IPS-20b (cell line): ENCODE measurements at regions not wholly inside any gene's neighbourhood (a gene's known extent, or its start where the extent isn't known, plus 50 kb on each side); places are given as distances from the start of the nearest gene placed in this dataset.

ENCODE experiments used
- H3K27ac ChIP-seq: one replicate; pipeline ENCODE4 v1.5.1; 2013; ENCODE audit warnings: low read length
- H3K27me3 ChIP-seq: 2 replicates; pipeline ENCODE4 v1.6.1; 2013; ENCODE audit warnings: mild to moderate bottlenecking, low read length, inconsistent platforms; ENCODE audit not compliant: insufficient read depth
- H3K36me3 ChIP-seq: 2 replicates; pipeline ENCODE4 v1.6.1; 2013; ENCODE audit warnings: low read depth, mild to moderate bottlenecking, inconsistent platforms, low read length, moderate library complexity; ENCODE audit not compliant: insufficient read depth
- H3K4me1 ChIP-seq: 2 replicates; pipeline ENCODE4 v1.6.1; 2013; ENCODE audit warnings: mild to moderate bottlenecking, control low read depth, inconsistent platforms, low read length, moderate library complexity; ENCODE audit not compliant: insufficient read depth
- H3K4me3 ChIP-seq: 2 replicates; pipeline ENCODE4 v1.5.1; 2013; ENCODE audit warnings: mild to moderate bottlenecking, low read length, inconsistent platforms
- H3K9ac ChIP-seq: 2 replicates; pipeline ENCODE4 v1.6.1; 2013; ENCODE audit warnings: low read depth, mild to moderate bottlenecking, inconsistent platforms, low read length, moderate library complexity
- H3K9me3 ChIP-seq: 2 replicates; pipeline ENCODE4 v1.6.1; 2013; ENCODE audit warnings: mild to moderate bottlenecking, low read depth, low read length, inconsistent platforms; ENCODE audit not compliant: insufficient read depth

GRCh38 chr3:15958692-15959433 is 161.1 kb upstream of the ANKRD28 start:
- Histone ChIP-seq H3K4me1 (no peaks in the 10 kb centered on the region), H3K27me3 (no peaks in the 10 kb centered on the region), H3K4me3 (no peak overlapping the region), H3K27ac (no peak overlapping the region), H3K36me3 (no peaks in the 10 kb centered on the region), H3K9me3 (no peaks in the 10 kb centered on the region), H3K9ac (no peak overlapping the region)

GRCh38 chr3:15959434-15959811 is 161.6 kb upstream of the ANKRD28 start:
- Histone ChIP-seq H3K9me3 (no peaks in the 10 kb centered on the region), H3K27me3 (no peaks in the 10 kb centered on the region), H3K4me3 (no peak overlapping the region), H3K9ac (no peak overlapping the region), H3K4me1 (no peaks in the 10 kb centered on the region), H3K36me3 (no peaks in the 10 kb centered on the region), H3K27ac (no peak overlapping the region)

GRCh38 chr3:15964605-15965442 is 167.0 kb upstream of the ANKRD28 start:
- H3K27me3 ChIP-seq = no peaks in the 10 kb centered on the region
- no peak overlapping the region for H3K27ac ChIP-seq
- no peaks in the 10 kb centered on the region for H3K36me3 ChIP-seq
- H3K9me3 ChIP-seq = no peaks in the 10 kb centered on the region
- no peak overlapping the region for H3K4me3 ChIP-seq
- H3K9ac ChIP-seq = no peak overlapping the region
- no peaks in the 10 kb centered on the region for H3K4me1 ChIP-seq

GRCh38 chr3:15967577-15967976 is 169.8 kb upstream of the ANKRD28 start:
- no peak overlapping the region for H3K9ac ChIP-seq
- H3K36me3 ChIP-seq = no peaks in the 10 kb centered on the region
- no peak overlapping the region for H3K27ac ChIP-seq
- H3K4me3 ChIP-seq = no peak overlapping the region
- no peaks in the 10 kb centered on the region for H3K27me3 ChIP-seq
- H3K9me3 ChIP-seq = no peaks in the 10 kb centered on the region
- no peaks in the 10 kb centered on the region for H3K4me1 ChIP-seq

- Histone ChIP-seq H3K4me1 (no peaks in the 10 kb centered on the region), H3K4me3 (no peak overlapping the region), H3K36me3 (no peaks in the 10 kb centered on the region), H3K9me3 (no peaks in the 10 kb centered on the region), H3K27me3 (no peaks in the 10 kb centered on the region), H3K27ac (no peak overlapping the region), H3K9ac (no peak overlapping the region)
These were observed 172.3 kb upstream of the ANKRD28 start for GRCh38 chr3:15969874-15970640.

- Histone ChIP-seq H3K27me3 (no peaks in the 10 kb centered on the region), H3K4me3 (no peak overlapping the region), H3K36me3 (no peaks in the 10 kb centered on the region), H3K9me3 (no peaks in the 10 kb centered on the region), H3K4me1 (no peaks in the 10 kb centered on the region), H3K27ac (no peak overlapping the region), H3K9ac (no peak overlapping the region)
These were observed 175.6 kb upstream of the ANKRD28 start for GRCh38 chr3:15973414-15973813.

- no peaks in the 10 kb centered on the region for H3K9me3 ChIP-seq
- H3K27me3 ChIP-seq = no peaks in the 10 kb centered on the region
- H3K36me3 ChIP-seq = no peaks in the 10 kb centered on the region
- H3K4me3 ChIP-seq = no peak overlapping the region
- no peaks in the 10 kb centered on the region for H3K4me1 ChIP-seq
- H3K27ac ChIP-seq = no peak overlapping the region
- no peak overlapping the region for H3K9ac ChIP-seq
These were observed 176.2 kb upstream of the ANKRD28 start for GRCh38 chr3:15973940-15974339.

- Histone ChIP-seq H3K4me1 (no peaks in the 10 kb centered on the region), H3K4me3 (no peak overlapping the region), H3K36me3 (no peaks in the 10 kb centered on the region), H3K9me3 (no peaks in the 10 kb centered on the region), H3K9ac (no peak overlapping the region), H3K27ac (no peak overlapping the region), H3K27me3 (no peaks in the 10 kb centered on the region)
These were observed 176.9 kb upstream of the ANKRD28 start for GRCh38 chr3:15974647-15975046.

GRCh38 chr3:15976524-15976923 is 178.7 kb upstream of the ANKRD28 start:
- Histone ChIP-seq H3K9ac (no peak overlapping the region), H3K4me1 (no peaks in the 10 kb centered on the region), H3K27me3 (no peaks in the 10 kb centered on the region), H3K36me3 (no peaks in the 10 kb centered on the region), H3K4me3 (no peak overlapping the region), H3K27ac (no peak overlapping the region), H3K9me3 (no peaks in the 10 kb centered on the region)

- H3K27ac ChIP-seq = no peak overlapping the region
- no peak overlapping the region for H3K9ac ChIP-seq
- no peaks in the 10 kb centered on the region for H3K9me3 ChIP-seq
- H3K4me3 ChIP-seq = no peak overlapping the region
- H3K36me3 ChIP-seq = no peaks in the 10 kb centered on the region
- H3K4me1 ChIP-seq = no peaks in the 10 kb centered on the region
- no peaks in the 10 kb centered on the region for H3K27me3 ChIP-seq
These were observed 179.3 kb upstream of the ANKRD28 start for GRCh38 chr3:15977090-15977489.

GRCh38 chr3:15977598-15978232 is 179.9 kb upstream of the ANKRD28 start:
- no peaks in the 10 kb centered on the region for H3K4me1 ChIP-seq
- no peak overlapping the region for H3K9ac ChIP-seq
- no peak overlapping the region for H3K27ac ChIP-seq
- H3K36me3 ChIP-seq = no peaks in the 10 kb centered on the region
- no peaks in the 10 kb centered on the region for H3K9me3 ChIP-seq
- no peak overlapping the region for H3K4me3 ChIP-seq
- H3K27me3 ChIP-seq = no peaks in the 10 kb centered on the region
